GM12878 (cell line): ENCODE measurements at regions not wholly inside any gene's neighbourhood (a gene's known extent, or its start where the extent isn't known, plus 50 kb on each side); places are given as distances from the start of the nearest gene placed in this dataset.

Experiments
- CBFB ChIP-seq: IDR thresholded peaks from 2 replicates; pipeline ENCODE4 v1.6.1; 2016; ENCODE audit warnings: antibody characterized with exemption, low read depth
- CREB1 ChIP-seq: IDR thresholded peaks from 2 replicates; pipeline ENCODE4 v1.6.1; 2012; ENCODE audit warnings: low read depth, mild to moderate bottlenecking, inconsistent platforms
- FOS ChIP-seq: IDR thresholded peaks from 3 replicates; pipeline ENCODE4 v1.6.1; 2011; ENCODE audit warnings: borderline replicate concordance; ENCODE audit not compliant: insufficient read length; ENCODE audit errors: extremely low read depth
- IKZF2 ChIP-seq, 2 experiments: fragments of 450-650 bp; IDR thresholded peaks; 2 replicates each; pipeline ENCODE4 v1.6.1; 2017; ENCODE audit warnings: mild to moderate bottlenecking in 2 of 2, moderate library complexity in 2 of 2
- POLR2AphosphoS5 ChIP-seq: IDR thresholded peaks from 2 replicates; pipeline ENCODE4 v1.6.1; 2011; ENCODE audit warnings: mild to moderate bottlenecking, low read length, inconsistent platforms
- RELA ChIP-seq: fragments of 450-650 bp; IDR thresholded peaks from 2 replicates; pipeline ENCODE4 v1.8.0; 2014; ENCODE audit warnings: borderline replicate concordance; ENCODE audit not compliant: partially characterized antibody

GRCh38 chrX:15136795-15137194 is 133.1 kb downstream of the ASB9 start:
- TF ChIP-seq CBFB, result no peak
- TF ChIP-seq CREB1, result no peak
- TF ChIP-seq RELA, result no peak
- no peak for TF ChIP-seq FOS
- TF ChIP-seq IKZF2 (IDR thresholded peaks at IDR 0.05), result no peak
- no peak for TF ChIP-seq POLR2AphosphoS5
